HG03439 (cell line): ENCODE measurements at regions not wholly inside any gene's neighbourhood (a gene's known extent, or its start where the extent isn't known, plus 50 kb on each side); places are given as distances from the start of the nearest gene placed in this dataset.

Source experiments
- ATAC-seq: cut with Tn5 transposase; IDR thresholded peaks from one replicate; pipeline ENCODE4 v1.9.1; 2021; ENCODE audit warnings: mild to moderate bottlenecking, moderate library complexity; ENCODE audit not compliant: unreplicated experiment

DNA sequence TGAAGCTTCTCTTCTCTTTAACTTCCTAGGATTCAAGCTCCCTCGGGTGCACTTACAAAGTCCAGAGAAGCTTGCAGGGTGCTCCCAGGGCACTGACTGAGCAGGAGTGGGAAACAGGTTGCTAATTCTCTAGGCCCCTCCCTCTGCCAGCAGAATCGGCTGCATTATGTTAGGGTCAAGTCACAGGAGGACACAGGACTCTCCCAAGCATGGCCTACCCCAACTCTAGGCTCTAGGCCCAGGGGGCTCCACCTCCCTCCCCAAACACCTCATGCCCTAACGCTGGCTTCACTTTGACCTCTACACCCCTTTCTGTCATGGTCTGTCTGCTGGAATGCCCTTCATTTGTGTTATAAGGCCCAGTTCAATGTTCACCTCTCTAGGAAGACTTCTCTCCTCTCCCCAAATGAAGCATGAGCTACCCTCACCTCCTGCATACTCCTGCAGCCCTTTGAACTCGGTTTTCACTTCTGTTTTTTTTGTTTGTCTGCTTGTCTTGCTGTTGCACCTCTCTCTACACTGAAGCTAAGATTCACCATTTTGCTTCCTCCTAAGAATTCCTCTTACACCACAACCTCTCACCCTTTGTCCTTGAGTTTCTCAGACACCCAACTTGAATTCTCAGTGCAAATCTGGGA is 521.8 kb upstream of the ID2 start:
- ATAC-seq, result no peak

DNA sequence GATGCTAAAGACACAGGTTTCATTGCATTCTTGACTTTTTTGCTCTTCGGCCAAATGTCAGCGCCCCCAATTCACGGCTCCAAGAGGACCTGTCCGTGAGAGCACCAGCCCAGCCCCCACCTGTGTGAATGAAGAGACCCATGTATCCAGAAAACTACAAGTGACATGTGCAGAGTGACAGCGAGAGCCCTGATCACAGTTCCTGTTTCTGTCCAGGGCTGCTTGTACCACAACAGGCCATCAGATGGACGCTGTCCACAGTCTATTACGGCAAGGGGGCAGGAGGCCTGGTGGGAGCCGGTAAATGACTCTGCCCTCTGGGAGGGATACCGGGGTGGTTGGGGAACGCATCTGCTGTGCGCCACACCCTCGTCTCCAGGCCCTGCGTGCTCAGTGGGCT is 520.9 kb upstream of the ID2 start:
- no peak for ATAC-seq

DNA sequence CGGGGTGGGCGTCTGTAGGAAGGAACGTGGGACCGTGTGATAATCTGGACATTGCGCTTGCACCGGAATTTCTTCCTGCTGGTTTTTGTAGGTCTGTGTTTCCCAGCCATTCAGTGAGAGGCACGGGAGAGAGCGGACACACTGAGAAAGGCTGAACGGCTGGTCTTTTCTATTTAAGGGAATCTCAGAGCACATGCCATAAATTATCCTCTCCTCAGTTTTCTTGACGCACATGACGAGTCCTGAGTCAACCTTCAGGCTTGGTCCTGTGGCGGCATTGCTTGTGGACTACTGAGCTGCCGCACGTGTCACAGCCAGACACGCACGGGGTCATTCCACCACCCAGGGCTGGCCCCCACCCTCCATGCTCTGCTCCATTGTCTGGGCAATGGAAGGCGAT is 519.3 kb upstream of the ID2 start:
- no peak for ATAC-seq

DNA sequence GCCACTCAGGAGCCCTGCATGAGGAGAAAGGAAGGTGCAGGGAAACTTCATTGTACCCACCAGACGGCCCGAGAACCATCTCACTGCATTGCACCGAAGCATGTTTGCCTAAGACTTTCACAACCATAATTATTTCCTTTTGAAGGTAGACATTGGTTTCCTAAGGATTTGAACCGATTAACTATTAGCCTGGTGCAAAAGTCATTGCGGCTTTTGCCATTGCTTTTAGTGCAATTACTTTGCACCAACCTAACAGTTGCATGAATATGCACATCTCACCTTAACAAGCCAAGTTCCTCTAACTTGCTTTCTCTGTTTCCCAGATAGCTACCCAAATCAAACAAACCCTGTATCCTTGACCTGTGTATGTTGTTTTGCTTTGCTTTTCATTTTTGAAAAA is 516.3 kb upstream of the ID2 start:
- no peak for ATAC-seq

DNA sequence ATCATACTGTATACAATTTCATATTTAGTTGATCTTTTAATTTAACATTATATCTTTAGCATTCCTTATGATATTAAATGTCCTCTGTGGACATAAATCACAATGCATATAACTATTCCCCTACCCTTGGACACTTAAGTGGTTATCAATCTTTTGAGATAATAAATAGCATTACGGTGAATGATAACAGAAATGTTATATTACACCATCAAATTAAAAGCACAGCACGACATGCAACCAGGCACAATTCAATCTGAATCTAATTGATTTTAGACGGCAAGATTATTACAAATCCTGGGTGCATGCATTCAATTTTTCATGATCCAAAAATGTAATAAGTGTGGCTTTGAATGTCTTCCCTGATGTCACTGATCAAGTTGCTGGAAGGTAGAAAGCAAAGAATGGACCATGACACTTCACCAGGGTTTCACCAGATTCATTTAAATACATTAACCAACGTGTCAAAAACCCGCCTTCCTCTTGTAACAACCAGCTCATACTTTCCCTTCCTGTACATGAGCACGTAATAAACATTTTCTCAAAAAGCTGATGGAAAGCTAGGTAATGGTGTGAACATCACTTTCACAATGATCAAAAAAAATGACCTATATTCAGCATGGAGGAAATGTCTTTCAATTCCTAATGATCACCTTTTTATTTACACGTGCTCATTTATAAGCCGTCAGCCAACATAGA is 513.7 kb upstream of the ID2 start:
- no peak for ATAC-seq

DNA sequence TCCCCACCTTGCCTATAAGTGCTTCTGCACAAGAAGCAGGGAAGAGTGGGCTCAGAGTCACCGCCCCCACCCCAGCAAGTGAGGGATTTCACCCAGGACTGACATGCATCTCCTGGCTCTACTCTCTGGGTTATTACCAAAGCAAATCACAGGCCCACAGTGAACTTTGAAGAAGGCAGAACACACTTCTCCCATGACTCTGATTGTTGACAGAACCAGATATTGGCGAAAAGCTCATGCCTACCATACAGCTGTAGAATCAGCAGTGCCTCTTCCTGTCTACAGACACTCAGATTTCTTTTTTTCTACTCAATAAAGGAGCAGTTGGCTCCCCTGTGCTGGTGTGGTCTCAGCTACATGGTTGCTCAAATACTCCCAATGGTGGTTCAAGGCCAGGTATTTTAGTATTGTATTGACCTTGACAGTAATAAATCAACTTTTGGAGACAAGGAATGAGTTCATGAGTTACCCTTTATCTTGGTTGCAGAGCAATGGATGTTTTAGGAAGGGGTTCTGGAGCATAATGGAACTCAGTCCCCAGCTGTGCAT is 512.9 kb upstream of the ID2 start:
- ATAC-seq, result no peak

DNA sequence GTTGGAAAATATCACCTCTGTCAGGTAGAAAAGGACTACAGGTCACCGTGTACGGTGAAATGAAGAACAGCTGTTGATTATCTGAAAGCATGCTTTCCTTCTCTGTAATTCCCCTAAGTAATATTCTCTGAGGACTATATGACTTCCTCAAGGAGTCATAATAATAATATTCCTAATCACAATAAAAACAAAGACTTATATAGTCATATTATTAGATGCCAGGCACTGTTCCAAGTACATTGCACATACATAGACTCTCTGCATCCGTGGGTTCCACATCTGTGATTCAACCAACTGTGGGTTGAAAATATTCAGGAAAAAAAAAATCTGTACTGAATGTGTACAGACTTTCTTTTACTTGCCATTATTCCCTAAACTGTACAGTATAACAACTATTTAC is 512.4 kb upstream of the ID2 start:
- ATAC-seq, result no peak

DNA sequence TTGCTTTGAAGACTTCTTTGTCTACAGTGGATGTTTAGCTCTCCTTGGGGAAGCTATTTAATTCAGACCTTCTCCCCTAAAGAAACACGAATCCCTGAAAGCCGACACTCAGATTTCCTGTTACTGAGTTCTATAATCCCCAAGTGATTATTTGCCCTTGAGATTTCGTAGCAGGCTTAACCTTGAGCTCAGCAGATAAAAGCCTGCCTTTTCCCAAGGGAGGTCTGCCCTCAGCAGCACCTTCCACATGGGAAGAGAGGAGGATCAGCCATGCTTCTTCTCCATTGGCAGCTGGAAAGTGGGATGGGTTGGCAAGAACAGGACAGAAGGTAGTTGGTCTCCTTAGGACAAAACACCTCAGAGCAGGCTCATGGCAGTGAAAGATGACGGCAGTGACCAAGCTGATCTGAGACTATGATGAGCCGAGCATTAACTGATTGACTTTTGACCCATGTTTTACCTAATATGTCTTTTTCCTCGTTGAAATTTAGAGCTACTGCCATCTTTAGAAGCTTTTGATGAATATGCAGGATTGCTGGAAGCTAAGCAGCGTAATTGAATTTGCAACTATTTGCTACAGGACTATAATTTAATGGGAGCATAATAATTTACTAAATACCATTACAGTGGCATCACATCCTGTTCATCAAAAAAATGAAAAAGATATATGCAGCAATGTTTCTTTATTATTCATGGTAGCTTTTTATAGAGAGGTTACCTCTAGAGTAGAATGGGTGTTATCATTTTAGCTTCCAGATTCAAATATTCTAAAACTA is 511.1 kb upstream of the ID2 start:
- ATAC-seq, result no peak

DNA sequence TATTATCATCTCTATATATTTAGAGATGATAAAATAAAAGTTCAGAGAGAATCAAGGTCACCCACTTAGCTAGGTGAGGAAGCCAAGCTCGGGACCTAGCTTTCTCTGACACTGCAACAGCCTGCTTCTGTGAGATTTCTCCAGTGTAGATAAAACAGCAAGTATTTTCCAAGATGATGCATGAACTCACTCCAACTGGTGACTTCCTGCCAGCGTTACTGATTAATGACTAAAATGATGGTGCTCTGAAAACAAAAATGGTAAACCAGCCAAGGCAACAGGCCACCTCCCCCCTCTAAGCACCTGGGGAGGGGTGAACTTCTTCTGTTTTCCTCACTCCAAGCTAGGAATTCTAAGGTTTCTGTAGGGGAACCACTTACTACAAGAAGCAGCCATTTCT is 510.2 kb upstream of the ID2 start:
- no peak for ATAC-seq

DNA sequence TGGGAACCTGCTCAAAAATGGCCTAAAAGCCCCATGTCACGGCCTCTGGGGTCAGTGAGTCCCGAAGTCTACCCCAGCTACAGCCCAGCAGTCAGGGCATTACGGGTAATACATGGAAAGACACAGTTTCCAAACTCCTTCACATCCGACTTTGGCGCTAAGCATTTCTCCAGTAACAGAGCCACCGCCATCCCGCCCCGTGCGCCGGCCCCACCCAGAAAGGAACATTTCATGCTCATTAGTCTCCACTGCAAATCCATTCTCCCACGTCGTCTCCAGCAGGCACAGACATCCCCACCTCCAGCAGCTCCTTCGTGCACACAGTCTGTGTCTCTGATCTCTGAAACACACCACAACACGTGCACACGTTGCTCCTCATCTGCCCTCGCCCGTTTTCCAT is 509.2 kb upstream of the ID2 start:
- no peak for ATAC-seq

DNA sequence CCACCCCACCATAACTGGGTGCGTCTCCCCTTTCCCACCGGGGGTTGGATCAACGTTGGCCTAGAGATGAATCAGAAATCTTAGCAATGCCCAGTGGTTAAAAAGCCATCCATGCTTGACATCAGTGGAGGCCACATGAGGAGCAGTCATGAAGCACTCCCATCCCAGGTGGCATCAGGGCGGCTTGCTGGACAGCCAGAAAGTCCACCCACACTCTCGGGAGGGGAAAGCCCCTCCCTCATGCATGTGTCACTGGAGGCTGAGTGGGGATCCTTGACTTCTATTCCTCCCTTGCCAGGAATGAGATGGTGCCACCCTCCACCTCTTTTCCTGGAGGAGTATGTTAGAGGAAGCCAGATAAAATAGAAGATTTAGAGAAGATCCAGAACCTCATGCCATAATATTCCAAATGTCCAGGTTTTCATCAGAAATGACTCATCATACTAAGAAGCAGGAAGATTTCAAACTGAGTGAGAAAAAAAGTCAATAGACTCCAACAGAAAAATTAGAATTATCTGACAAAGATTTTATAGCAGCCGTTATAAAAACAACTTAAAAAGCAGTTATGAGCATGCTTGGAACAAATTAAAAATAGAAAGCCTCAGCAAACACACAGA is 507.1 kb upstream of the ID2 start:
- ATAC-seq, result no peak

DNA sequence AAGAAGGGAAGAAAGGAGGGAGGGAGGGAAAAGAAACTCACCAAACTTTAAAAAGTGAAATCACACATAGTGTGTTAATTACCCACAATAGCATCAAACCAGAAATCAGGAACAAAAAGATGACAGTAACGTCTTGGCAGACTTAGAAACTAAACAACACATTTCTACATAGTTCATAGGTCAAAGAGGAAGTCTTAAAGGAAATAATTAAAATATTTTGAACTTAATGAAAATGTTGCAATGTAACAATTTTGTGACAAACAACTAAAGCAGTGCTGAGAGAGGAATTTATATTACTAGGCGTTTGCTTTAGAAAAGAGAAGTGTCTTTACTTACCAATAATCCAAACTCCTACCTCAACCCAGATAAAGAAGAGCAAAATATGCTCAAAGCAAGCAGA is 505.0 kb upstream of the ID2 start:
- no peak for ATAC-seq

DNA sequence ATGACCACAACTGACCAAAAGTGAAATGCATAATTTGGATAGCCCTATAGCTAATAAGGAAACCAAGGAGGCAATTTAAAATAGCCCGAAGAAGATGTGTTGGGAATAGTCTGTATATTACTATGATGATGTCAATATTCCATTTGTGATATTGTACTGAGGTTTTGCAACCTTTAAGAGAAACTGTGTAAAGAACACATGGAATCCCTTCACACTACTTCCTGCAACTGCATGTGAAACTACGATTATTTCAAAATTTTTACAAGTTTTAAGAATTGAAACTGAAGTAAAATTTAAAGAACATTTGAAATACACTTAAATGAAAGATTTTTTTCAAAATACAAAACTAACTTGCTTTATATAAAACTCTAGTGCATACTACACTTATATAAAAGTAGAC is 504.3 kb upstream of the ID2 start:
- ATAC-seq, result no peak

DNA sequence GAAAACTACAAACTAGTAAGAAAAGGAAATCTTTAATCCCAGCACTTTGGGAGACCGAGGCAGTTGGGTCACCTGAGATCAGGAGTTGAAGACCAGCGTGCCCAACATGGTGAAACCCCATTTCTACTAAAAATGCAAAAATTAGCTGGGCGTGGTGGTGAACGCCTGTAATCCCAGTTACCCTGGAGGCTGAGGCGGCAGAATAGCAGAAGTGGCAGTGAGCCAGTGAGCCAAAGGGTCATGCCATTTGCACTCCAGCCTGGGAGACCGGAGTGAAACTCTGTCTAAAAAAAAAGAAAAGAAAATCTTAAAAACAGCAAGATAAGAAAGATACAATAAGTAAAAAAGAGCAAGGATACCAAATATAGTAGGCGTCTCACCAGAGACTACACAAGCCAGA is 502.9 kb upstream of the ID2 start:
- no peak for ATAC-seq

DNA sequence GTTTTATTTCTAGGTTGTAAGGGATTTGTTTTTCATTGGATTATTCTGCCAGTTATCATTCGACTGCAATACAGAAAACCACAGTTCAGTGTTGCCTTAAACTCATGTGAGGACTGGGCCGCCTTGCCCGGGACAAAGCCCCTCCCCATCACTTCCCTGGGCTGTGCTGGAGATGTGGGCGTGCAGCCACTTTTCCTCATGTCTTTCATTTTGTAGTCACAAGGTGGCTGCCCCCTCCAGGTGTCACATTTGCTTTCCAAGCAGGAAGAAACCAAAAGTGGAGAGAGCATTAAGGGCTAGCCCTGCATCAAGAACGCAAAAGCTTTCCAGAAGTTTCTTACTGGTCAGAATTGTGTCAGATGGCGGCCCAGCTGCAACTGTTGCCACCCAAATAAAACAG is 492.5 kb upstream of the ID2 start:
- no peak for ATAC-seq

DNA sequence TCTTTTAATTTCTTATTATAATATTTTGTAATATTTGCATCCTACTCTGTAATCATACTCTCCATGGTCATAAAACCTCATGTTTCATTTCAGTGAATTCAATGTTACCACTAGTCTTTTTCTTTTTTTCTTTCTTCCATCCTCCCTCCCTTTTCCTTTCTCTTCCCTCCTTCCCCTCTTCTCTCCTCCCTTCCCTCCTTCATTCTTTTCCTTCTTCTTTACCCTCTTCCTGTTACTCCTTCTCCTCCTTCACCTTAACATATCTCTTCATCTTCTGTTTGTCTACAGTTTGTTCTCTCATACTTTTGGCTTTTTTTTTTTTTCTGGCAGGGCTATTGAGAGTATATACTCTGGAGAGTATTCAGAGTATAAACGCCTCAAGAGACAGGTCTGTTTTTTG is 491.6 kb upstream of the ID2 start:
- ATAC-seq, result no peak

DNA sequence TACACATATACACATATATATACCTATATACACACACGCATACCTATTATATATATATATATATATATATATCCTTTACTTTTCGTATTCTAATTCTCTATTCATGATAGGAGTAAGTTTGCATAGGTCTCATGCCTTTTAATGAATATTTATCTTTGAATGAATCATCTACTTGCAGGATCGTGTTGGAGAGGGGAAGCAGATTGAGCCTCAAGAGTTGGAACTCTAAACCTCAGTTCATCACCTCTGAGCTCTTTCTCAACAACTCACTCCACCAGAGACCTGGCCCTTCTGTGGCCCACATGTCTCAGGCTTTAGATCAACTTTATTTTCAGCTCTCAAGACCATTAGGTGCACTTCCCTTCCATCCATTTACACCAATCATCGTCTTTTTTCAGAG is 490.4 kb upstream of the ID2 start:
- no peak for ATAC-seq

DNA sequence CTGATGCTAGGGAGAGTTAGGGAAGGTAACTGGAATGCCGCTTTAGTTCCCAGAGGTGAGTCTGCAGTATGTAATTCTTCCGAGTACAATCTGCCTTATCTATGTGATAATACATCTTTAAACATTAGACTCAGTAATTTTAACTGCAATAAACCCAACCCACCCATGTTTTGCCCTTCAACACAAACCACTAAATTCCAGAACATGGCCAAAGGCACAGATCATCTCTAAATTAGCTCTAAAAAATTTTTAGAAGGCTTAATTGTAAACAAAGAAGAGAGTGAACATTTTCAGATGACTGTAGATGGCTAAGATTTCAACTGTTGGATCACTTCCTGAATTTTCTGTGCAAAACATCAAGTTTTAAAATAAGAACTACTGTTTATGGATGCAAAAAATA is 488.7 kb upstream of the ID2 start:
- no peak for ATAC-seq

DNA sequence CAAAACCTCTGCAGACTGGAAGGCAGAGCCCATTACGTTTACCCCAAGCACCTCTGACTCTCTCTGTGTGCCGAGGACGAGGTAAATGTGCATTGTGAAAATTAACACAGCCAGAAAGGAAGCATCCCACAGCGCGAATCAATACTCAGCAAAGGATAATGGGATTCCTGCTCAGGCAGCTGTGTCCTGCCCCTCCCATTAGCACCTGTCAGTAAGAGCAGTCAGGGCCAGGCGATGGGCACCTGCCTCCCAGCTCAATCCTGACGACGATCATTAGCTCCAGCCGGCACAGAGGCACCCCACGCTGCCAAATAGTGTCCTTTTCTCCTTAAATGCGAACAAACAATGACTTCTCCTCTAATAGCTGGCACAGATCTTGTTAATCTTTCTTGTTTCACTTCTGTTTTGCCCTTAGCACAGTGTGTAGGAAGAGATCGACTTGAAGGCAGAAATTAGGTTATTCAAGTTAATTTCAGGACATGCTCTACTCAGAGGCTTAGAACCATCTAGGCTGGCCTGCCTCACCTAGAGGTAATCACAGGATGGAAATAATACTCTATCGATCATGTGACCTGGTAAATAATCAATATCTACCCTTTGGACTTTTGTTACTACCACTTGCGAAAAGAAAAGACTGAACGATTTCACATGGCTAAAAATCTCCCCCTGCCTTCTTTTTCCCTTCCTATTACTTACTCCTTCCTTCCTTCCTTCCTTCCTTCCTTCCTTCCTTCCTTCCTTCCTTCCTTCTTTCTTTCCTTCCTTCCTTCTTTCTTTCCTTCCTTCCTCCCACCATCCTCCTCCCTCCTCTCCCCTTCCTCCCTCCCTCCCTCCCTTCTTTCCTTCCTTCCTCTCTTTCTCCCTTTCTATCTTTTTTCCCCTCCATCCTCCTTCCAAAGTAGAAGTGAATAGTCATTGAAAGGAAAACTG is 487.9 kb upstream of the ID2 start:
- no peak for ATAC-seq

DNA sequence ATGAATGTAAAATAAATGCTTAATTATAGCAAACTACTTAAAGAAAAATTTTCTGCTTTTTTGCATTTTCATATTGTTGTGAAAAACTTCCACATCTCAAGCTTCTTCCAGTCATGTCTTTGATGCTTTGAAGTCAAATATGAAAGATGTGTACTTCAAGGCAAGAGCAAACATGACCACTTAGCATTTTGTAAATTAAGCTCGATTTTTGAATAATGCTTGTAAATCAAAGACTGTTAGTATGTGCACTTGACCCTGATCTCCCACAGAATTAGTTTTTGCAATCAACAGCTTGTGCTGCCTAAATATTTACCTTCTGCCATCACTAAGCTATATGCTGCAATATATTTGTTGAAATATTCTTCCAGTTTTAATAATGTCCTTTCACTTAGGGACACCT is 486.1 kb upstream of the ID2 start:
- no peak for ATAC-seq

DNA sequence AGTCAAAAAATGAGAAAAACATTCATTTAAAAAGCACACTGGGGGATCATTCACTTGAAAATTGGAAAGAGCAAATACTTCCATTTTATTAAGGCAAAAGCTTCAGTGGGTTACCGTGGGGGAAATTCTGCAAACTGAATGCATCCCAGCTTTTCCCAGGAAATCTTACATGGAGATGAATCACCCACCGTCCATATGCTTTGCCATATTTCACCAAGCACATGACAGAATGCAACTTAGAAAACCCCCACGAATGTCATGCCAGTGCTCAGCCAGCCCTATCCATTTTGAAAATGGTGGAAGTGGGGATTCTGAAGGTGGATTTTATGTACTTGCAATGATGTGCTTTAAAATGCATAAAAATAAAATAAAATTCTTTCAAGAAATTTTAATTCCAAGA is 485.5 kb upstream of the ID2 start:
- no peak for ATAC-seq
